Caco-2 (cell line): ENCODE measurements at regions not wholly inside any gene's neighbourhood (a gene's known extent, or its start where the extent isn't known, plus 50 kb on each side); places are given as distances from the start of the nearest gene placed in this dataset.

Source experiments
- BruUV-seq: library from RNA; stranded (reverse); fragments of 400-500 nt; replicated peaks from 2 replicates; lab custom pipeline; 2021; lab: Mats Ljungman, UMichigan
- CTCF ChIA-PET: fragments of 300-600 bp; sonication (Branson Sonifier 250); formaldehyde crosslinking; loops from one replicate; lab custom pipeline; 2022; ENCODE audit warnings: antibody characterized with exemption; lab: Charles Lee
- POLR2A ChIA-PET: fragments of 300-600 bp; sonication (Branson Sonifier 250); formaldehyde crosslinking; loops from one replicate; lab custom pipeline; 2022; ENCODE audit warnings: antibody characterized with exemption; lab: Charles Lee
- DNase-seq, 2 experiments: peaks; one replicate each; pipeline versions ENCODE4 v3.0.0 to v3.0.0-alpha.2; 2020 to 2022
- H3K27me3 ChIP-seq: replicated peaks from 2 replicates; pipeline ENCODE4 v1.6.0; 2011; ENCODE audit warnings: low read length; ENCODE audit not compliant: control insufficient read depth, insufficient read depth
- H3K36me3 ChIP-seq: 2 replicates; pipeline ENCODE4 v1.5.1; 2011; ENCODE audit warnings: low read length; ENCODE audit not compliant: control insufficient read depth, insufficient read depth
- H3K4me1 ChIP-seq: fragments of 250-450 bp; sonication (Bioruptor Pico); 2 replicates; pipeline ENCODE4 v1.5.1; 2020; ENCODE audit warnings: mild to moderate bottlenecking
- H3K4me3 ChIP-seq: 2 replicates; pipeline ENCODE4 v1.5.1; 2011; ENCODE audit warnings: low read depth, mild to moderate bottlenecking, control low read depth, low read length
- H3K9me3 ChIP-seq: fragments of 250-450 bp; sonication (Bioruptor Pico); 2 replicates; pipeline ENCODE4 v1.5.1; 2020; ENCODE audit warnings: mild to moderate bottlenecking, moderate library complexity
- H3K27ac Mint-ChIP-seq: one replicate; pipeline ENCODE4 v1.8.0; 2022; ENCODE audit warnings: mixed read lengths; ENCODE audit not compliant: unreplicated experiment
- H3K27me3 Mint-ChIP-seq: one replicate; pipeline ENCODE4 v1.8.0; 2022; ENCODE audit warnings: mixed read lengths; ENCODE audit not compliant: insufficient read depth, unreplicated experiment
- H3K36me3 Mint-ChIP-seq: one replicate; pipeline ENCODE4 v1.8.0; 2022; ENCODE audit warnings: mild to moderate bottlenecking, mixed read lengths; ENCODE audit not compliant: insufficient read depth, unreplicated experiment
- H3K4me1 Mint-ChIP-seq: one replicate; pipeline ENCODE4 v1.8.0; 2022; ENCODE audit warnings: low read depth, mixed read lengths; ENCODE audit not compliant: unreplicated experiment
- H3K4me3 Mint-ChIP-seq: one replicate; pipeline ENCODE4 v1.8.0; 2022; ENCODE audit warnings: mild to moderate bottlenecking, moderate library complexity, mixed read lengths; ENCODE audit not compliant: unreplicated experiment
- H3K9me3 Mint-ChIP-seq: one replicate; pipeline ENCODE4 v1.8.0; 2022; ENCODE audit warnings: mixed read lengths; ENCODE audit not compliant: unreplicated experiment
- intact Hi-C: fragments of 100-400 bp; cut with micrococcal nuclease; formaldehyde crosslinking; loops from one replicate; pipeline ENCODE4 v1.10.0; 2022; ENCODE audit not compliant: unreplicated experiment
- TF ChIP-seq, protein P1 (sequence below), 2 experiments: fragments of 200-600 bp in 1 of 2; IDR thresholded peaks; 1 replicate in 1 of 2; 2 replicates in 1 of 2; pipeline versions ENCODE4 v1.5.1 to v1.8.0; 2011 to 2022; ENCODE audit warnings: antibody characterized with exemption in 1 of 2, control low read depth in 1 of 2, inconsistent platforms in 1 of 2, low read depth in 1 of 2, low read length in 1 of 2, mild to moderate bottlenecking in 1 of 2, moderate library complexity in 1 of 2; ENCODE audit not compliant: insufficient read depth in 1 of 2, severe bottlenecking in 1 of 2, unreplicated experiment in 1 of 2

DNA sequence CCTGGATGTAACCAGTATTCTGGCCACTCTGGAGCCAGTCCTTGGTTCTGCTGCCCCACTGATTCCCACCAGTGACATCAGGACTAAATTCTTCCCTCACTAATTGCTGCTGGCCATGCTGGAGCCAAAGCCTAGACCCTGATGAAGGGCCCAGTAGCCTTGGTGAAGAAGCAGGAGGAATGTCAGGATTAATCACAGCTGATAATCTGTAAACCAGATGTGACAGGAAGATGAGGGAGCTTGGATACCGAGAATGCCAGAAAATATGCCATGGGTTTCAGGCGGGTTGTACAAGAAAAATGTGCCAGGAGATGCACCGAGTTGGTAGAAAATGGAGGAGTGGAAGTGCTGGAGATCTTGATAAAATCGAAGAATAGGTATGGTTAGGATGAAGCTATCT, 119.0 kb upstream of the PPP2R5A start:
- intact Hi-C loops, result no loop called here
- CTCF ChIA-PET, result no interaction called here

DNA sequence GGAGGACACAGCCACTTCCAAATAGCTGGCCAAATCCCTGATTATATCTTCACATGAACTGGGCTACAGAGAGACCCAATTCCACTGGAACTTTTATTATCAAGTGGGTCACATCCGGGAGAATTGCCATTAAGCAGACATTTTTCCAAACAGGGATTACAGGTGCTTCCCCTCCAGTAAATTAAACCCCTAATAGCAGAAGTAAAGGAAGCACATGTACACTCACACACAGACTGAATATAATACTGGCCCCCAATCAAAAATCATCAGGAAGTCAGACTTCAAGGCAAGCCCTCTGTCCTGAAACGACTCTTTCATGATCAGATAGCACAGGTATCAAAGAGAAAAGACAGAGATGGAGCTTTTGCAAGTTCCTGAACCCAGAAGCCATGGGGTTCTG, 118.6 kb upstream of the PPP2R5A start:
- Mint-ChIP-seq H3K4me1 (no peaks in the 10 kb centered on the region), H3K36me3 (no peaks in the 10 kb centered on the region), H3K4me3 (no peak overlapping the region), H3K9me3 (no peaks in the 10 kb centered on the region), H3K27me3 (no peaks in the 10 kb centered on the region), H3K27ac (no peak overlapping the region)
- H3K36me3 ChIP-seq, result no peaks in the 10 kb centered on the region
- H3K4me3 ChIP-seq, result no peak overlapping the region
- no peak for DNase-seq
- CTCF ChIA-PET, result no interaction called here
- no peaks in the 10 kb centered on the region for H3K27me3 ChIP-seq
- no peaks in the 10 kb centered on the region for H3K9me3 ChIP-seq
- no TSS peak for BruUV-seq
- POLR2A ChIA-PET, result no interaction called here
- TF ChIP-seq, protein P1, sequence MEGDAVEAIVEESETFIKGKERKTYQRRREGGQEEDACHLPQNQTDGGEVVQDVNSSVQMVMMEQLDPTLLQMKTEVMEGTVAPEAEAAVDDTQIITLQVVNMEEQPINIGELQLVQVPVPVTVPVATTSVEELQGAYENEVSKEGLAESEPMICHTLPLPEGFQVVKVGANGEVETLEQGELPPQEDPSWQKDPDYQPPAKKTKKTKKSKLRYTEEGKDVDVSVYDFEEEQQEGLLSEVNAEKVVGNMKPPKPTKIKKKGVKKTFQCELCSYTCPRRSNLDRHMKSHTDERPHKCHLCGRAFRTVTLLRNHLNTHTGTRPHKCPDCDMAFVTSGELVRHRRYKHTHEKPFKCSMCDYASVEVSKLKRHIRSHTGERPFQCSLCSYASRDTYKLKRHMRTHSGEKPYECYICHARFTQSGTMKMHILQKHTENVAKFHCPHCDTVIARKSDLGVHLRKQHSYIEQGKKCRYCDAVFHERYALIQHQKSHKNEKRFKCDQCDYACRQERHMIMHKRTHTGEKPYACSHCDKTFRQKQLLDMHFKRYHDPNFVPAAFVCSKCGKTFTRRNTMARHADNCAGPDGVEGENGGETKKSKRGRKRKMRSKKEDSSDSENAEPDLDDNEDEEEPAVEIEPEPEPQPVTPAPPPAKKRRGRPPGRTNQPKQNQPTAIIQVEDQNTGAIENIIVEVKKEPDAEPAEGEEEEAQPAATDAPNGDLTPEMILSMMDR (IDR thresholded peaks at IDR 0.05; ENCODE audit: insufficient read depth in 1 of 2, low read depth in 1 of 2, low read length in 1 of 2, severe bottlenecking in 1 of 2, unreplicated experiment in 1 of 2), result no peak
- intact Hi-C loops, result no loop called here
- H3K4me1 ChIP-seq, result no peaks in the 10 kb centered on the region

More for the DNA sequence above, 119.0 kb upstream of the PPP2R5A start:
- Mint-ChIP-seq H3K4me3 (no peak overlapping the region), H3K27ac (no peak overlapping the region), H3K9me3 (no peaks in the 10 kb centered on the region), H3K36me3 (no peaks in the 10 kb centered on the region), H3K4me1 (no peaks in the 10 kb centered on the region), H3K27me3 (no peaks in the 10 kb centered on the region)
- no peaks in the 10 kb centered on the region for H3K36me3 ChIP-seq
- no peaks in the 10 kb centered on the region for H3K27me3 ChIP-seq
- no peak overlapping the region for H3K4me3 ChIP-seq
- POLR2A ChIA-PET, result no interaction called here
- BruUV-seq, result no TSS peak
- TF ChIP-seq, protein P1 (IDR thresholded peaks at IDR 0.05; ENCODE audit: insufficient read depth in 1 of 2, low read depth in 1 of 2, low read length in 1 of 2, severe bottlenecking in 1 of 2, unreplicated experiment in 1 of 2), result no peak
- DNase-seq, result no peak
- no peaks in the 10 kb centered on the region for H3K9me3 ChIP-seq
- no peaks in the 10 kb centered on the region for H3K4me1 ChIP-seq

DNA sequence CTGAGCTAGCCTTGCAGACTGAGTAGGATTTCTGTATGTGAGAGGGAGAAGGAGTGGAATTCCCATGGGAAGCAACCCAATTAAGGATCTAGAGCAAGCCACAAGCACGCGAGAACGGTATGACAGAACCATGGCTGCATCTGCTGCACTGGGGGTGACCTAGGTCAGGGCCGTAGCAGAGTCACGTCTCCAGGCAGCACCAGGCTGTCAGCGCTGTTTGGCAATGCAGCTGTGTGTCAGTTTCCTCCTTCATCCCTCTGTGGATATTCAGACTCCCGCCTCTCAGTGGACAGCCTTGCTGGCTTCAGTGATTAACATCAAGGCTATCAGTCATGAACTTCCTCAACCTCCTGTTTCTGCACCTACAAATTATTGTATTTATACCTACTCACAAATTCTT, 118.1 kb upstream of the PPP2R5A start:
- CTCF ChIA-PET, result no interaction called here
- Mint-ChIP-seq H3K36me3 (no peaks in the 10 kb centered on the region), H3K27me3 (no peaks in the 10 kb centered on the region), H3K9me3 (no peaks in the 10 kb centered on the region), H3K4me3 (no peak overlapping the region), H3K27ac (no peak overlapping the region), H3K4me1 (no peaks in the 10 kb centered on the region)
- Histone ChIP-seq H3K27me3 (no peaks in the 10 kb centered on the region), H3K4me3 (no peak overlapping the region), H3K36me3 (no peaks in the 10 kb centered on the region), H3K4me1 (no peaks in the 10 kb centered on the region), H3K9me3 (no peaks in the 10 kb centered on the region)
- intact Hi-C loops, result no loop called here
- no peak for DNase-seq
- TF ChIP-seq, protein P1 (IDR thresholded peaks at IDR 0.05; ENCODE audit: insufficient read depth in 1 of 2, low read depth in 1 of 2, low read length in 1 of 2, severe bottlenecking in 1 of 2, unreplicated experiment in 1 of 2), result no peak
- POLR2A ChIA-PET, result no interaction called here
- BruUV-seq, result no TSS peak
